Upper lobe of left lung (tissue), 4 donors: ENCODE measurements at regions not wholly inside any gene's neighbourhood (a gene's known extent, or its start where the extent isn't known, plus 50 kb on each side); places are given as distances from the start of the nearest gene placed in this dataset.

Experiments
- EP300 ChIP-seq, 4 donors: sonication (generic); formaldehyde crosslinking; IDR thresholded peaks; one replicate each; pipeline ENCODE4 v1.5.1; 2017; ENCODE audit warnings: antibody characterized with exemption in 4 of 4, control low read depth in 2 of 4
- POLR2A ChIP-seq, 4 donors: fragments of 450-650 bp; IDR thresholded peaks; one replicate each; pipeline ENCODE4 v1.5.1; 2016 to 2017; ENCODE audit warnings: antibody characterized with exemption in 4 of 4, mild to moderate bottlenecking in 2 of 4
- POLR2AphosphoS5 ChIP-seq, 2 donors: sonication (generic); formaldehyde crosslinking; IDR thresholded peaks; one replicate each; pipeline ENCODE4 v1.5.1; 2017; ENCODE audit warnings: antibody characterized with exemption in 2 of 2
- TF ChIP-seq, protein P1 (sequence below), 6 experiments: fragments of 450-650 bp in 4 of 6; fragments of 200-600 bp in 2 of 6; sonication (generic) in 2 of 6; IDR thresholded peaks; one replicate each; pipeline ENCODE4 v1.5.1; 2016 to 2019; ENCODE audit warnings: antibody characterized with exemption in 6 of 6

DNA sequence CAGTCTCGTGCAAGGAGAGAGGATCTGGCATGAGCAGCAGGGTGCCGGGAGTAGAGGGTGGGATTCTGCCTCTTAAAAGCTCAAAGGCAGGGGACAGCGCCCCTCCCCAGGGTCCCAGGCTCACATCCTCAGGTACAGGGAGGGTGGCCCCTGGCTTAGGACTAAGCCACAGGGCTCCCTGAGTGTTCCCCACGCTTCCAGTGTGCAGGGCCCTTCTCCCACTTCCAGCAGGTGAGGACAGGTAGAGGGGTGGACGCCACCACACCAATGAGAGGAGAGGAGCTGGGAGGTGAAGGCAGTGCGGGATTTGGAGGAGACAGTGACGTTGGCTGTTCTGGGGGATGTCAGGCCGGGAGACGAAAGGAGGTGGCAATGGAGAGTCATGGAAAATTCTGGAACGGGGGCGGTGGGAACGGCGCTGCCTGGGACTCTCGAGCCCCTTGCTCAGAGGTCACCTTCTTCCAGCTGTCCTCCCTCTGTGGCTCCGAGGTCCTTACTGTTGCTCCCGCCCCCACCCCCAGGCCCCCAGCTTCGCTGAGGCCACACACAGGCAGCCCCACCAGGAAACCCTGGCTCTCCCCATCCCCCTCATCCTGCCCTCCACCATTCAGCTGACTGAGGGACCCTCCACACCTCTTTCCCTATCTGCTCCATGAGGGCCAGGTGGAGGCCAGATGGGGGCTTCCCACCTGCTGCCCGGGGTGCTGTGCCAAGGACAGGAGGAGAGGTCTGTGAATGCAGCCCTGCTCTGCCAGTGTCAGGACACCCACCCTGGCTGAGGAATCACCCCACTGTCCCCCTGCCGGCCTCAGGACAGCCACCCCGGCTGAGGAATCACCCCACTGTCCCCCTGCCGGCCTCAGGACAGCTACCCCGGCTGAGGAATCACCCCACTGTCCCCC lies 57.7 kb upstream of the ACSF3 start:
- TF ChIP-seq POLR2A (IDR thresholded peaks at IDR 0.05) (no peak), POLR2AphosphoS5 (IDR thresholded peaks at IDR 0.05) (no peak), EP300 (IDR thresholded peaks at IDR 0.05) (no peak)
- TF ChIP-seq, protein P1, sequence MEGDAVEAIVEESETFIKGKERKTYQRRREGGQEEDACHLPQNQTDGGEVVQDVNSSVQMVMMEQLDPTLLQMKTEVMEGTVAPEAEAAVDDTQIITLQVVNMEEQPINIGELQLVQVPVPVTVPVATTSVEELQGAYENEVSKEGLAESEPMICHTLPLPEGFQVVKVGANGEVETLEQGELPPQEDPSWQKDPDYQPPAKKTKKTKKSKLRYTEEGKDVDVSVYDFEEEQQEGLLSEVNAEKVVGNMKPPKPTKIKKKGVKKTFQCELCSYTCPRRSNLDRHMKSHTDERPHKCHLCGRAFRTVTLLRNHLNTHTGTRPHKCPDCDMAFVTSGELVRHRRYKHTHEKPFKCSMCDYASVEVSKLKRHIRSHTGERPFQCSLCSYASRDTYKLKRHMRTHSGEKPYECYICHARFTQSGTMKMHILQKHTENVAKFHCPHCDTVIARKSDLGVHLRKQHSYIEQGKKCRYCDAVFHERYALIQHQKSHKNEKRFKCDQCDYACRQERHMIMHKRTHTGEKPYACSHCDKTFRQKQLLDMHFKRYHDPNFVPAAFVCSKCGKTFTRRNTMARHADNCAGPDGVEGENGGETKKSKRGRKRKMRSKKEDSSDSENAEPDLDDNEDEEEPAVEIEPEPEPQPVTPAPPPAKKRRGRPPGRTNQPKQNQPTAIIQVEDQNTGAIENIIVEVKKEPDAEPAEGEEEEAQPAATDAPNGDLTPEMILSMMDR (IDR thresholded peaks at IDR 0.05), result no peak
